Testis (tissue), 2 donors: ENCODE measurements at regions not wholly inside any gene's neighbourhood (a gene's known extent, or its start where the extent isn't known, plus 50 kb on each side); places are given as distances from the start of the nearest gene placed in this dataset.

Source experiments
- DNase-seq: peaks from one replicate; pipeline ENCODE4 v3.0.0-alpha.2; 2019
- H3K27ac ChIP-seq, 2 donors: fragments of 200-600 bp; sonication (generic); one replicate each; pipeline ENCODE4 v1.5.1; 2019
- H3K27me3 ChIP-seq: fragments of 200-600 bp; sonication (generic); one replicate; pipeline ENCODE4 v1.5.1; 2019
- H3K36me3 ChIP-seq: fragments of 200-600 bp; sonication (generic); one replicate; pipeline ENCODE4 v1.5.1; 2017; ENCODE audit warnings: low read depth; ENCODE audit errors: missing control alignments
- H3K4me1 ChIP-seq: fragments of 200-600 bp; sonication (generic); one replicate; pipeline ENCODE4 v1.5.1; 2019
- H3K4me3 ChIP-seq, 2 donors: fragments of 200-600 bp; sonication (generic); one replicate each; pipeline ENCODE4 v1.5.1; 2017 to 2019
- H3K9me3 ChIP-seq: fragments of 200-600 bp; sonication (generic); one replicate; pipeline ENCODE4 v1.5.1; 2017
- CTCF ChIP-seq, 3 experiments: fragments of 450-650 bp in 2 of 3; fragments of 200-600 bp in 1 of 3; sonication (generic) in 1 of 3; IDR thresholded peaks; one replicate each; pipeline ENCODE4 v1.5.1; 2016 to 2019; ENCODE audit warnings: antibody characterized with exemption in 3 of 3, mild to moderate bottlenecking in 2 of 3, moderate library complexity in 1 of 3
- POLR2A ChIP-seq: fragments of 450-650 bp; IDR thresholded peaks from one replicate; pipeline ENCODE4 v1.6.1; 2017; ENCODE audit warnings: antibody characterized with exemption, mild to moderate bottlenecking, moderate library complexity
- WGBS, 2 donors: methylation state at CpG; one replicate each; pipeline ENCODE4 v1.1.5; 2018; 5-methylcytosine and 5-hydroxymethylcytosine counted together
- intact Hi-C: fragments of 100-400 bp; cut with DNase I; formaldehyde crosslinking; loops from one replicate; pipeline ENCODE4 v1.15.1; 2023; ENCODE audit warnings: low total_unique reads

- no peak for DNase-seq
- Histone ChIP-seq H3K27ac (no peak overlapping the region), H3K9me3 (no peaks in the 10 kb centered on the region), H3K36me3 (no peaks in the 10 kb centered on the region), H3K27me3 (no peaks in the 10 kb centered on the region), H3K4me1 (no peaks in the 10 kb centered on the region), H3K4me3 (no peak overlapping the region)
- TF ChIP-seq POLR2A, result no peak
- TF ChIP-seq CTCF (IDR thresholded peaks at IDR 0.05), result no peak
- intact Hi-C loops, result no loop called here
- 34 to 50% methylated on average over 4 of the region's 4 CpGs for WGBS, 2 donors
Observed at GRCh38 chr12:60822580-60822979, 1226.8 kb downstream of the SLC16A7 start.

DNA sequence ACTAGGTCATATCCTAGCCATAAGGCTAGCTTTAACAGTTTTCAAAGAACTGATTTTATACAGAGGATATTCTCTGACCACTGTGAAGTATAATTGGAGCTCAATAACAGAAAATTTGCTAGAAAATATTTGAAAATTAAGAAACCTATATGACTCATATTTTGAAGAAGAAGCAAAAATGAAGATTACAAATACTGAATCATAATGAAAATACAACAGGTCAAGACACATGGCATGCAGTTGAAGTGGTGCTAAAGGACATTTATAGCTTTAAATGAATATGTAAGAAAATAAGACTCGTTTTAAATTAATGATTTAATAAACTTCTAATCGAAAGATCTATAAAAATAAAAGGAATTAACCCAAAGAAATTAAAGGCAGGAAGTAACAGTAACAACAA, 1234.6 kb downstream of the SLC16A7 start:
- DNase-seq, result no peak
- 78 to 89% methylated on average over 2 of the region's 2 CpGs for WGBS, 2 donors
- H3K4me1 ChIP-seq, result no peaks in the 10 kb centered on the region
- intact Hi-C loops, result no loop called here
- H3K36me3 ChIP-seq, result no peaks in the 10 kb centered on the region
- TF ChIP-seq POLR2A (no peak), CTCF (IDR thresholded peaks at IDR 0.05) (no peak)
- no peak overlapping the region for H3K4me3 ChIP-seq
- no peaks in the 10 kb centered on the region for H3K9me3 ChIP-seq
- no peaks in the 10 kb centered on the region for H3K27me3 ChIP-seq
- H3K27ac ChIP-seq, result no peak overlapping the region

DNA sequence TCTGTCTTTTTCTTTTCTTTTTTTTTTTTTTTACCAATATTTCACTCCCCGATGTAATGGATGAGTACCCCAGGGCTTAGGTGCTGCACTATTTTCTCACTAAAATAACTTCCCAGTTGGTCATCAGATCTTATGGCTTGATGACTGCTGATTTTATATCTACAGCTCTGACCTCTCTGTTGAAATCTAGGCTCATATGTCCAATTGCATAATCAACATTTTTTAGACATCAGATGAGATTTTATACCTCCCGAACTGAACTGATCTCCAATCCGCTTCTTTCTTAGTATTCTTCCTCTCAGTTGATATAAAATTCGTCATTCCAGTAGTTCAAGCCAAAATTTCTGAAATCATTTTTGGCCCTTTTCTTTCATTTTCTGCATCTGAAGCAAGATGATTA, 1236.5 kb downstream of the SLC16A7 start:
- H3K36me3 ChIP-seq, result no peaks in the 10 kb centered on the region
- intact Hi-C loops, result no loop called here
- H3K27me3 ChIP-seq, result no peaks in the 10 kb centered on the region
- TF ChIP-seq POLR2A (no peak), CTCF (IDR thresholded peaks at IDR 0.05) (no peak)
- DNase-seq, result no peak
- no peak overlapping the region for H3K27ac ChIP-seq
- H3K4me3 ChIP-seq, result no peak overlapping the region
- WGBS, 2 donors, result 45 to 79% methylated on average over 4 of the region's 4 CpGs
- no peaks in the 10 kb centered on the region for H3K4me1 ChIP-seq
- H3K9me3 ChIP-seq, result no peaks in the 10 kb centered on the region

- H3K27ac ChIP-seq, result no peak overlapping the region
- H3K27me3 ChIP-seq, result no peaks in the 10 kb centered on the region
- TF ChIP-seq CTCF (IDR thresholded peaks at IDR 0.05), result no peak
- no peak for TF ChIP-seq POLR2A
- H3K36me3 ChIP-seq, result no peaks in the 10 kb centered on the region
- H3K4me3 ChIP-seq, result no peak overlapping the region
- no peak for DNase-seq
- intact Hi-C loops, result no loop called here
- H3K9me3 ChIP-seq, result no peaks in the 10 kb centered on the region
- H3K4me1 ChIP-seq, result no peaks in the 10 kb centered on the region
Observed at GRCh38 chr12:60834372-60834771, 1238.5 kb downstream of the SLC16A7 start.

GRCh38 chr12:60834806-60835205, 1239.0 kb downstream of the SLC16A7 start:
- H3K9me3 ChIP-seq, result no peaks in the 10 kb centered on the region
- no peaks in the 10 kb centered on the region for H3K27me3 ChIP-seq
- H3K4me1 ChIP-seq, result no peaks in the 10 kb centered on the region
- intact Hi-C loops, result no loop called here
- TF ChIP-seq POLR2A (no peak), CTCF (IDR thresholded peaks at IDR 0.05) (no peak)
- H3K36me3 ChIP-seq, result no peaks in the 10 kb centered on the region
- no peak overlapping the region for H3K4me3 ChIP-seq
- no peak overlapping the region for H3K27ac ChIP-seq
- DNase-seq, result no peak
- 89 to 90% methylated on average over 3 of the region's 3 CpGs for WGBS, 2 donors
